ENCODE measurements at regions not wholly inside any gene's neighbourhood (a gene's known extent, or its start where the extent isn't known, plus 50 kb on each side); places are given as distances from the start of the nearest gene placed in this dataset.

- no peak for TF ChIP-seq EZH2 (IDR thresholded peaks at IDR 0.05)
- TF ChIP-seq FOXP2 (optimal IDR thresholded peaks at IDR 0.05; ENCODE audit: control extremely low read depth, extremely low read length, insufficient read depth) = no peak
- TF ChIP-seq POLR2AphosphoS5 (IDR thresholded peaks at IDR 0.05; ENCODE audit: borderline replicate concordance, low read depth, low read length) = no peak
- DNase-seq (ENCODE audit: low read depth, low spot score) = no peak
- Histone ChIP-seq H3K9ac (ENCODE audit: insufficient read length) (no peak overlapping the region), H3K4me3 (no peak overlapping the region), H3K27ac (no peak overlapping the region), H3K9me3 (ENCODE audit: low read depth, low read length) (no peaks in the 10 kb centered on the region), H3K36me3 (ENCODE audit: insufficient read depth, low read length) (no peaks in the 10 kb centered on the region)
Observed at GRCh38 chr9:1431461-1431860, 381.3 kb downstream of the DMRT2 start.

DNA sequence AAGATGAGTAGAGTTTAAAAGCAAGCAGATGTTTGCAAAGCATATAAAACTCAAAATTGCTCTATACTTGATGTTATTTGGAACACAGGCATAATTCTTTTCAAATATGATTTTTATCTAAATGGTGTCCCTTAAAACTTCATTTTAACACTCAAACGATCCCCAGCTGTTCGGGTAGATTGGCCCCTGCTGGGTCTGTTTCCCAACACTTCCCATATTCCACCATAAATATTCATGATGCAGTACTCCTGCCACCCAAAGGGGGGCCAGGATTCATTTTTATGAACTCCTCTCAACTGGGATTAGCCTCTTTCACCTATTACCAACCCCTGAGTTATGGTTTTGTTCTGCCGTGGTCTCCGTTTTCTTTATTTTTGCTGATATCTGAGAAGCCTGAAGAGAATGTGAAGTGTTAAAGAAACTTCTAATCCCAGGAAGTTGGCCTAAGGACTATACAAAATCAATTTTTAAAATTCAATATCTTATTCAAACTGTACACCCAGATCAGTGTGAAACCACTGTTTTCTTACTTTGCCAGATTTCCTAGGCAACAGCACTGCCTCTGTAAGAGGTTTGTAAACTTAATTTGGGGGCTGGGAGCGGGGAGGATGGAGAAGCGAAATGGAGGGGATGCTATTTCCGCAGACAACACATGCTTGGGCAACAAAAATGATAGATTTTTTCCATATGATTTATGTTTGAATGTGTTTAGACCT, 384.1 kb downstream of the DMRT2 start:
- peak; percentile 73 for DNase-seq (ENCODE audit: low read depth, low spot score)
- no peaks in the 10 kb centered on the region for H3K36me3 ChIP-seq (ENCODE audit: insufficient read depth, low read length)
- no peak for TF ChIP-seq EZH2 (IDR thresholded peaks at IDR 0.05)
- peak; percentile 64; the same call in 1 of the 2 replicates for TF ChIP-seq POLR2AphosphoS5 (IDR thresholded peaks at IDR 0.05; ENCODE audit: borderline replicate concordance, low read depth, low read length)
- peak; percentile 62 for TF ChIP-seq FOXP2 (optimal IDR thresholded peaks at IDR 0.05; ENCODE audit: control extremely low read depth, extremely low read length, insufficient read depth)
- H3K9ac ChIP-seq (ENCODE audit: insufficient read length) = no peak overlapping the region
- no peaks in the 10 kb centered on the region for H3K9me3 ChIP-seq (ENCODE audit: low read depth, low read length)
- H3K27ac ChIP-seq = no peak overlapping the region
- peak overlapping the region; percentile 11 for H3K4me3 ChIP-seq

DNA sequence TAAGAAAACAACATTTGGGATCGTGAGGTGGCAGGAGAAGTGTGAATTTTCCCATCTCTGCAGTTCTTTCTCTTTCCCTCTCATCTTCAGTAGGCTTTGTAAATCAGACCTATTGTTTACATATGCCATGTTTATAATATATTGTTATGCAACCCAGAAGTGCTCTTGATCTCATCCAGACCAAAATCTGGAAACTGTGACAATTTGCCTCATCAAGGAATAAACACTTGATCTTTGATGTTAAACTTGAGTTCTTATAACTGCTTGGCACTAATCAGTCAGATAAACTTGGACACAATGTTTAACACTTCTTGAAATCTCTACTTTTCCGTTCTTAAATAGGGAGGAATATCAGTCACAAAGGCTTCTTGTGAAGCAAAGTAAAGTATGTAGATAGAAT, 384.7 kb downstream of the DMRT2 start:
- Histone ChIP-seq H3K9ac (ENCODE audit: insufficient read length) (no peak overlapping the region), H3K9me3 (ENCODE audit: low read depth, low read length) (no peaks in the 10 kb centered on the region)
- DNase-seq (ENCODE audit: low read depth, low spot score) = no peak

GRCh38 chr9:1440256-1440655, 390.1 kb downstream of the DMRT2 start:
- no peaks in the 10 kb centered on the region for H3K9me3 ChIP-seq (ENCODE audit: low read depth, low read length)
- TF ChIP-seq EZH2 (IDR thresholded peaks at IDR 0.05) (no peak), FOXP2 (optimal IDR thresholded peaks at IDR 0.05; ENCODE audit: control extremely low read depth, extremely low read length, insufficient read depth) (no peak), POLR2AphosphoS5 (IDR thresholded peaks at IDR 0.05; ENCODE audit: borderline replicate concordance, low read depth, low read length) (no peak)
- H3K9ac ChIP-seq (ENCODE audit: insufficient read length) = no peak overlapping the region
- H3K4me3 ChIP-seq = no peak overlapping the region
- DNase-seq (ENCODE audit: low read depth, low spot score) = no peak
- H3K27ac ChIP-seq = no peak overlapping the region
- no peaks in the 10 kb centered on the region for H3K36me3 ChIP-seq (ENCODE audit: insufficient read depth, low read length)

More for the DNA sequence above, 384.7 kb downstream of the DMRT2 start:
- Histone ChIP-seq H3K36me3 (ENCODE audit: insufficient read depth, low read length) (no peaks in the 10 kb centered on the region), H3K27ac (no peak overlapping the region), H3K4me3 (no peak overlapping the region)
- TF ChIP-seq FOXP2 (optimal IDR thresholded peaks at IDR 0.05; ENCODE audit: control extremely low read depth, extremely low read length, insufficient read depth) = no peak
- TF ChIP-seq POLR2AphosphoS5 (IDR thresholded peaks at IDR 0.05; ENCODE audit: borderline replicate concordance, low read depth, low read length) = no peak
- TF ChIP-seq EZH2 (IDR thresholded peaks at IDR 0.05) = no peak

GRCh38 chr9:1442105-1442504, 391.9 kb downstream of the DMRT2 start:
- no peak overlapping the region for H3K27ac ChIP-seq

GRCh38 chr9:1443450-1443849, 393.3 kb downstream of the DMRT2 start:
- H3K27ac ChIP-seq = no peak overlapping the region
- H3K4me3 ChIP-seq = no peak overlapping the region
- DNase-seq (ENCODE audit: low read depth, low spot score) = no peak
- no peak overlapping the region for H3K9ac ChIP-seq (ENCODE audit: insufficient read length)
- no peak for TF ChIP-seq POLR2AphosphoS5 (IDR thresholded peaks at IDR 0.05; ENCODE audit: borderline replicate concordance, low read depth, low read length)
- no peak for TF ChIP-seq EZH2 (IDR thresholded peaks at IDR 0.05)
- no peak for TF ChIP-seq FOXP2 (optimal IDR thresholded peaks at IDR 0.05; ENCODE audit: control extremely low read depth, extremely low read length, insufficient read depth)
- no peaks in the 10 kb centered on the region for H3K9me3 ChIP-seq (ENCODE audit: low read depth, low read length)
- no peaks in the 10 kb centered on the region for H3K36me3 ChIP-seq (ENCODE audit: insufficient read depth, low read length)

More at GRCh38 chr9:1442105-1442504, 391.9 kb downstream of the DMRT2 start:
- no peak for DNase-seq (ENCODE audit: low read depth, low spot score)
- Histone ChIP-seq H3K9ac (ENCODE audit: insufficient read length) (no peak overlapping the region), H3K9me3 (ENCODE audit: low read depth, low read length) (no peaks in the 10 kb centered on the region), H3K36me3 (ENCODE audit: insufficient read depth, low read length) (no peaks in the 10 kb centered on the region), H3K4me3 (no peak overlapping the region)
- TF ChIP-seq FOXP2 (optimal IDR thresholded peaks at IDR 0.05; ENCODE audit: control extremely low read depth, extremely low read length, insufficient read depth) = no peak
- no peak for TF ChIP-seq POLR2AphosphoS5 (IDR thresholded peaks at IDR 0.05; ENCODE audit: borderline replicate concordance, low read depth, low read length)
- TF ChIP-seq EZH2 (IDR thresholded peaks at IDR 0.05) = no peak

- no peaks in the 10 kb centered on the region for H3K9me3 ChIP-seq (ENCODE audit: low read depth, low read length)
- no peaks in the 10 kb centered on the region for H3K36me3 ChIP-seq (ENCODE audit: insufficient read depth, low read length)
- no peak for DNase-seq (ENCODE audit: low read depth, low spot score)
- H3K27ac ChIP-seq = no peak overlapping the region
- no peak overlapping the region for H3K4me3 ChIP-seq
- no peak overlapping the region for H3K9ac ChIP-seq (ENCODE audit: insufficient read length)
- TF ChIP-seq FOXP2 (optimal IDR thresholded peaks at IDR 0.05; ENCODE audit: control extremely low read depth, extremely low read length, insufficient read depth) = no peak
- no peak for TF ChIP-seq EZH2 (IDR thresholded peaks at IDR 0.05)
- TF ChIP-seq POLR2AphosphoS5 (IDR thresholded peaks at IDR 0.05; ENCODE audit: borderline replicate concordance, low read depth, low read length) = no peak
Observed at GRCh38 chr9:1446671-1447070, 396.5 kb downstream of the DMRT2 start.

- H3K27ac ChIP-seq = no peak overlapping the region
- TF ChIP-seq EZH2 (IDR thresholded peaks at IDR 0.05) (no peak), POLR2AphosphoS5 (IDR thresholded peaks at IDR 0.05; ENCODE audit: borderline replicate concordance, low read depth, low read length) (no peak), FOXP2 (optimal IDR thresholded peaks at IDR 0.05; ENCODE audit: control extremely low read depth, extremely low read length, insufficient read depth) (no peak)
- H3K9ac ChIP-seq (ENCODE audit: insufficient read length) = no peak overlapping the region
- no peak overlapping the region for H3K4me3 ChIP-seq
- H3K36me3 ChIP-seq (ENCODE audit: insufficient read depth, low read length) = no peaks in the 10 kb centered on the region
- H3K9me3 ChIP-seq (ENCODE audit: low read depth, low read length) = no peaks in the 10 kb centered on the region
- no peak for DNase-seq (ENCODE audit: low read depth, low spot score)
Observed at GRCh38 chr9:1453636-1454035, 403.5 kb downstream of the DMRT2 start.
